Retinal pigment epithelial cell (primary cell): ENCODE measurements at regions not wholly inside any gene's neighbourhood (a gene's known extent, or its start where the extent isn't known, plus 50 kb on each side); places are given as distances from the start of the nearest gene placed in this dataset.

Experiments used
- DNase-seq: peaks from one replicate; pipeline ENCODE4 v3.0.0-alpha.2; 2010; ENCODE audit warnings: low read depth
- H3K4me3 ChIP-seq: 2 replicates; pipeline ENCODE4 v1.5.1; 2011; ENCODE audit warnings: mild to moderate bottlenecking, low read length, control low read depth, moderate library complexity
- TF ChIP-seq, protein P1 (sequence below): conservative IDR thresholded peaks from 2 replicates; pipeline ENCODE4 v1.5.1; 2011; ENCODE audit warnings: low read depth, low read length, control low read depth, inconsistent platforms

DNA sequence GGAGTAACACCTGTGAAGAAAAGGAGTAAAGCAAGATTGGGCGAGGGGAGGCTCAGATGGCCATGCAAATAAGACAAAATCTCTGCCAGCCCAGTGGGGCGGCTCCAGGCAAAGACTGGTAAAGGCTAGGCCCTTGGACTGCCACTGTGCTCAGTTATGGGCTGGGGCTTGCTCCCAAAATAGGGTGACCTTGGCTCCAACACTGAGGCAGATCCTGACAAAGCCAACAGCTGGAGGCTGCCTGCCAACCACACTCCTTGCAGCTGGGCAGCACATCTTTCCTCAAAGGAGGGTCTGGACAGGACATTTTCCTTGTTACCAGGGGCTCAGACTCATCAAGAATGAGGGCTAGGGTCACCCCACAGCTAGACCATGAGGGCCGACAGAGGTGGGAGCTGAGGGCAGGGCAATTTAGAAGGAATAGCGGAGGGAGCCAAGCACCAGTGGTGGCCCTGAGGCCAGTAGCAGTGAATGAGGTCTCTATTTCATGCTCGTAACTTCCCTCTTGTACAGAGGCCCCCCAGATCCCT, 86.1 kb downstream of the CHRD start:
- H3K4me3 ChIP-seq = no peak overlapping the region
- TF ChIP-seq, protein P1, sequence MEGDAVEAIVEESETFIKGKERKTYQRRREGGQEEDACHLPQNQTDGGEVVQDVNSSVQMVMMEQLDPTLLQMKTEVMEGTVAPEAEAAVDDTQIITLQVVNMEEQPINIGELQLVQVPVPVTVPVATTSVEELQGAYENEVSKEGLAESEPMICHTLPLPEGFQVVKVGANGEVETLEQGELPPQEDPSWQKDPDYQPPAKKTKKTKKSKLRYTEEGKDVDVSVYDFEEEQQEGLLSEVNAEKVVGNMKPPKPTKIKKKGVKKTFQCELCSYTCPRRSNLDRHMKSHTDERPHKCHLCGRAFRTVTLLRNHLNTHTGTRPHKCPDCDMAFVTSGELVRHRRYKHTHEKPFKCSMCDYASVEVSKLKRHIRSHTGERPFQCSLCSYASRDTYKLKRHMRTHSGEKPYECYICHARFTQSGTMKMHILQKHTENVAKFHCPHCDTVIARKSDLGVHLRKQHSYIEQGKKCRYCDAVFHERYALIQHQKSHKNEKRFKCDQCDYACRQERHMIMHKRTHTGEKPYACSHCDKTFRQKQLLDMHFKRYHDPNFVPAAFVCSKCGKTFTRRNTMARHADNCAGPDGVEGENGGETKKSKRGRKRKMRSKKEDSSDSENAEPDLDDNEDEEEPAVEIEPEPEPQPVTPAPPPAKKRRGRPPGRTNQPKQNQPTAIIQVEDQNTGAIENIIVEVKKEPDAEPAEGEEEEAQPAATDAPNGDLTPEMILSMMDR = no peak
- no peak for DNase-seq

DNA sequence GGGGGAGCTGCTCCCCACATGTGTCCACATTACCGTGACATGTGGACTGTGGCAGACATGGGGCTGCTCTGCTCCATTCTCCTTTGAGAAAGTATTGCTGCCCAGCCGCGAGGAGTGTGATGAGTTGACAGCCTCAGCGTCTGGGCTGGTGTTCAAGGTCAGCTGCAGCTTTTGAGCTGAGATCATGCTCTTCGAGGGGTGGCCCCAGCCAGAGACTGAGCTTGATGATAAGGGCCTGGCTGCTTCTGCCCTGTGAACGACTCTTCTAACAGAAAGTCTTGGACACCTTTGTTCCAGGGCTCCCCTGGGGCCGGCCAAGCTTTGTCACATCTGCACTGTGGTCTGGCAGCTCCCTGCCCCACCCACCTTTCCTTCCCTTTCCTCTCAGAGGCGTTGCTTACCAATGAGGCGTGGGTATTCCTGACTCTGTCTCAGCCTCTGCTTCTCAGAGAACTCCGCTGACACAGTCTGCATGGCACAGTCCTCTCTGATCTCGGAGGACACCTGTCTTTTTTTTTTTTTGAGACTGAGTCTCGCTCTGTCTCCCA, 86.6 kb downstream of the CHRD start:
- H3K4me3 ChIP-seq = no peak overlapping the region
- TF ChIP-seq, protein P1 = no peak
- DNase-seq = no peak

DNA sequence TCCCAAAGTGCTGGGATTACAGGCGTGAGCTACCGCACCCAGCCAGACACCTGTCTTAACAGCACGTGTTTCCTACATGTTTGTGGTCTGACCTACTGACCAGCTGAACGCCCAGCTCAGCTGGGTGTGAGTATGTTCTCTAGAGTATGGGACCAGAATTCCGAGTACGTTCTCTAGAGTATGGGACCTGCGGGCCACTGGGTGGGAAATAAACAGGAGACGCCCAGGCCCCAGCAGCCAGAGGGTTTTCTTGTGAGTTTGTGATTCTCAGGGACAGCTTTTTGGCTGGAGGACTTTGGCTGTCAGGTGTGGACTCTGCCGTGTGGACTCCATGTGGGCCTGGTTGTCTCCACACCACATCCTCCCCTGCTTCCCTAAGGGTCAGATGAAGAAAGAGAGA, 87.3 kb downstream of the CHRD start:
- DNase-seq = no peak
- TF ChIP-seq, protein P1 = no peak
- no peak overlapping the region for H3K4me3 ChIP-seq

DNA sequence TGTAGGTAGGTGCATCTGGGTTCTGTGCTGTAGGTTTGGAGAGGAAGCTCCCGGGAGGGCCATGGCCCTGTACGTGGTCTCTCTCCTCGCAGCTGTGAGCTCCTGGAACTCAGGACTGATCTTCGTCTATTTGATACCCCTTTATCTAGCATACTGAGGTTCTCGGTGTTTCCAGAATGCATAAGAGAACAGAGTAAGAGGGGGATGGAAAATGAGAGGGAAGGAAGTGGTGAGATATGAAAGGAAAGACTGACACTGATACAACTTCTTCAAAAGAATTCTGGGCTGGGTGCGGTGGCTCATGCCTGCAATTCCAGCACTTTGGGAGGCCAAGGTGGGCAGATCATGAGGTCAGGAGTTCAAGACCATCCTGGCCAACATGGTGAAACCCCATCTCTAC, 90.7 kb downstream of the CHRD start:
- DNase-seq = no peak
- TF ChIP-seq, protein P1 = no peak
- no peak overlapping the region for H3K4me3 ChIP-seq

DNA sequence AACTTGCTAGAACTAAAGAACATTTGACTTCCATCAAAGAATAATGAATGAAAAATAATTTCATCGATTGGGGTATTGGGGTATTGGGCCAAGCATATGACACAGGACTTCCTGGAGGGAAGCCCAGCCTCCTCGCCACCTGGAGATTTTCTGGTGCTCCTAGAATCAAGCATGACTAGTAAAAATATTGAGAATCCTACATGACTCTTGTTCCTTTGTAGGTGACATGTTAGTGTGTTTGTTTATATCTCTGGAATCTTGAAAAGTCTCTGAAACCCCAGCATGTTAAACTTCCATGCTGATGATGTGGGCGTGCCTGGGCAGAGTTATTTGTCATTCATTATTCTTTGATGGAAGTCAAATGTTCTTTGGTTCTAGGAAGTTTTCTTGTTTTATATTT, 90.1 kb upstream of the EPHB3 start:
- TF ChIP-seq, protein P1 = no peak
- DNase-seq = no peak

DNA sequence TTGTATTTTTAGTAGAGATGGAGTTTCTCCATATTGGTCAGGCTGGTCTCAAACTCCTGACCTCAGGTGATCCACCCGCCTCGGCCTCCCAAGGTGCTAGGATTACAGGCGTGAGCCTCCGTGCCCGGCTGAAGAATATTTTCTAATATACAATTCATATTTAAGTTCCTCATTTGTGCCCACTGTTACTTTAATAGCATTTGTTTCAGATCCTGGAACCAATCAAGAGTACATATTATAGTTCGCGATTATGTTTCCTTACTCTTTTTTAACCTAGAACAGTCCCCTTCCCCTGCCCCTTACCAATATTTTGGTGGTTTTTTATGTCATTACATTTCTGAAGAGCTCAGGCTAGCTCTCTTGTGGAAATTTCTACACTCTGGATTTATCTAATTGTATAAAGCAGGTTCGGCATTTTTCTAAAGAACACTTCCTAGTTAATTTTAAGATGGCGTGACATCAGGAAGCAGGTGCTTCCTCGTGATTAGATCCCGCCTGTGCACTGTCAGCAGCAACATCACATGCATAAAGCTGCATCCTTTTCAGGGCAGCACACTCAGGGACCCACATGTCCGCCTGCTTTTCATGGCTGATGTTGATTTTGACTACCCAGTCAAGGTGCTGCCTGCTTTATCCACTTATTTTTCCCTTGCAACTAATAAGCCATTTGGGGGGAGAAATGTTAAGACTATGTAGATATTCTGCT, 88.7 kb upstream of the EPHB3 start:
- TF ChIP-seq, protein P1 = no peak
- no peak overlapping the region for H3K4me3 ChIP-seq
- DNase-seq = no peak

More for the DNA sequence above, 90.1 kb upstream of the EPHB3 start:
- H3K4me3 ChIP-seq = no peak overlapping the region

DNA sequence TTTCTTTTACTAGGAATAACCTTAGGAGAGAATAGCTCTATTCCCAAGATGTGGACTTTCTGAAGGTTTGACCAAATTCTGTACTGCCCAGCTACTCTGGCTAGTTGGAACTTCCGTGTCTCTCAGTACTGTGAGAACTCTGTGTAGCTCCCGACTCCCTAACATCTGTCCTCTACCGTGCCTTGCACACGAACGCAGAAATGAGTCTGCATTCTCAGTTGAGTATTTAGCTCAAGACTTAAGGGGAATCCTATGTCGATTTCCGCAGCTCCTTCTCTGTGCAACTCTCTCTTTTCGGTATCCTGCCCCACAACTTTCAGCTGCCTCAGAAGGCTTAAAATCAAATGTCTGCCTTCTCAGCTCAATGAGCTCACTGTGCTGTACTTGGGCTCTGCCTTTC, 86.7 kb upstream of the EPHB3 start:
- DNase-seq = no peak
- H3K4me3 ChIP-seq = no peak overlapping the region
- TF ChIP-seq, protein P1 = no peak
